ENCODE measurements at regions not wholly inside any gene's neighbourhood (a gene's known extent, or its start where the extent isn't known, plus 50 kb on each side); places are given as distances from the start of the nearest gene placed in this dataset.
A peak's percentile ranks its signal among the peaks of the same experiment; 100 is the strongest.
"Not testable (repeated sequence)": the region's sequence is repeated elsewhere in the genome, so short reads cannot be mapped to it uniquely, and the experiment has no call there.

- Histone ChIP-seq H3K27ac (no peak overlapping the region), H3K36me3 (no peaks in the 10 kb centered on the region), H3K9me3 (ENCODE audit: low read depth) (no peaks in the 10 kb centered on the region), H3K4me1 (ENCODE audit: low read depth) (no peaks in the 10 kb centered on the region), H3K4me3 (no peak overlapping the region), H3K27me3 (no peaks in the 10 kb centered on the region)
- peak in 1 of 2 donors; percentile 43 for DNase-seq (ENCODE audit: low read depth in 1 of 2, low spot score in 1 of 2)
- TF ChIP-seq, protein P1, sequence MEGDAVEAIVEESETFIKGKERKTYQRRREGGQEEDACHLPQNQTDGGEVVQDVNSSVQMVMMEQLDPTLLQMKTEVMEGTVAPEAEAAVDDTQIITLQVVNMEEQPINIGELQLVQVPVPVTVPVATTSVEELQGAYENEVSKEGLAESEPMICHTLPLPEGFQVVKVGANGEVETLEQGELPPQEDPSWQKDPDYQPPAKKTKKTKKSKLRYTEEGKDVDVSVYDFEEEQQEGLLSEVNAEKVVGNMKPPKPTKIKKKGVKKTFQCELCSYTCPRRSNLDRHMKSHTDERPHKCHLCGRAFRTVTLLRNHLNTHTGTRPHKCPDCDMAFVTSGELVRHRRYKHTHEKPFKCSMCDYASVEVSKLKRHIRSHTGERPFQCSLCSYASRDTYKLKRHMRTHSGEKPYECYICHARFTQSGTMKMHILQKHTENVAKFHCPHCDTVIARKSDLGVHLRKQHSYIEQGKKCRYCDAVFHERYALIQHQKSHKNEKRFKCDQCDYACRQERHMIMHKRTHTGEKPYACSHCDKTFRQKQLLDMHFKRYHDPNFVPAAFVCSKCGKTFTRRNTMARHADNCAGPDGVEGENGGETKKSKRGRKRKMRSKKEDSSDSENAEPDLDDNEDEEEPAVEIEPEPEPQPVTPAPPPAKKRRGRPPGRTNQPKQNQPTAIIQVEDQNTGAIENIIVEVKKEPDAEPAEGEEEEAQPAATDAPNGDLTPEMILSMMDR (IDR thresholded peaks at IDR 0.05; ENCODE audit: low read depth, low read length), result no peak
Measured at GRCh38 chr5:60538955-60539866, 160.8 kb downstream of the DEPDC1B start.

- H3K27ac ChIP-seq, result no peak overlapping the region
- no peaks in the 10 kb centered on the region for H3K9me3 ChIP-seq (ENCODE audit: low read depth)
- no peak overlapping the region for H3K4me3 ChIP-seq
- no peak for DNase-seq (ENCODE audit: low read depth in 1 of 2, low spot score in 1 of 2)
- H3K36me3 ChIP-seq, result no peaks in the 10 kb centered on the region
- no peaks in the 10 kb centered on the region for H3K27me3 ChIP-seq
- TF ChIP-seq, protein P1 (IDR thresholded peaks at IDR 0.05; ENCODE audit: low read depth, low read length), result no peak
- no peaks in the 10 kb centered on the region for H3K4me1 ChIP-seq (ENCODE audit: low read depth)
Measured at GRCh38 chr5:60538426-60538825, 161.5 kb downstream of the DEPDC1B start.

DNA sequence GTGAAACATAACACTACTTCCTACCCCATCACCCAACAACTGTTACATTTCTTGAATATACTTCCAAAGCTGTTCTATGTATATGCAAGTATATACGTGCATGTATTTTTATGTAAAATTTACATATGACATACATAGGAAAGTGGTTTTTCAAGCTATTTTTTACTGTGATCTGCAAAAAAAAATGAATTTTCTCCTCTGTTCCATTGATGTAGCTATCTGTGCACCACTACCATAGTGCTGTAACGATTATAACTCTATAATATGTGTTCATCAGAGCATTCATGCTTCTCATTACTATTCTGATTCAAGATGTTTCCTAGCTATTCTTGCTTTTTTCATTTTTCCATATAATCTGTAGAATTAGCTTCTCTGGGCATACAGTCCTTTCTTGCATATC is 164.0 kb downstream of the DEPDC1B start:
- Histone ChIP-seq H3K27me3 (no peaks in the 10 kb centered on the region), H3K27ac (no peak overlapping the region), H3K4me3 (no peak overlapping the region), H3K9me3 (ENCODE audit: low read depth) (no peaks in the 10 kb centered on the region), H3K4me1 (ENCODE audit: low read depth) (no peaks in the 10 kb centered on the region), H3K36me3 (no peaks in the 10 kb centered on the region)
- TF ChIP-seq, protein P1 (IDR thresholded peaks at IDR 0.05; ENCODE audit: low read depth, low read length), result no peak
- DNase-seq (ENCODE audit: low read depth in 1 of 2, low spot score in 1 of 2), result no peak

GRCh38 chr5:60535198-60535597 is 164.8 kb downstream of the DEPDC1B start:
- TF ChIP-seq, protein P1 (IDR thresholded peaks at IDR 0.05; ENCODE audit: low read depth, low read length), result no peak
- no peak overlapping the region for H3K27ac ChIP-seq
- no peaks in the 10 kb centered on the region for H3K27me3 ChIP-seq
- no peak for DNase-seq (ENCODE audit: low read depth in 1 of 2, low spot score in 1 of 2)
- H3K36me3 ChIP-seq, result no peaks in the 10 kb centered on the region
- no peaks in the 10 kb centered on the region for H3K9me3 ChIP-seq (ENCODE audit: low read depth)
- H3K4me3 ChIP-seq, result no peak overlapping the region
- no peaks in the 10 kb centered on the region for H3K4me1 ChIP-seq (ENCODE audit: low read depth)

DNA sequence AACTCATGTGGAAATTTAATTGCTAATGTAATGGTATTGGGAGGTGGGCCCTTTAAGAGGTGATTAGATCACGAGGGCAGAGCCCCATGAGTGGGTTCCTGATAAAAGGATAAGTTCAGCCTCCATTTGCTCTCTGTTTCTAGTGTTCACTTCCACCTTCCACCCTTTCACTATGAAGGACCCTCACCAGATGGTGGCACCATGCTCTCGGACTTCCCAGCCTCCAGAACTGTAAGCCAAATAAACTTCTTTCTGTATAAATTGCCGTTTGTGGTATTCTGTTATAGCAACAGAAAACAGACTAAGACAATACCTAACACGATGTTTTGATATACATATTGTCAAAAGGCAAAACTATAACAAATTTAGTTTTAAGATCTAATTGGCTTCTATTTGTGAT is 166.2 kb downstream of the DEPDC1B start:
- DNase-seq (ENCODE audit: low read depth in 1 of 2, low spot score in 1 of 2), result no peak
- no peaks in the 10 kb centered on the region for H3K36me3 ChIP-seq
- H3K27ac ChIP-seq, result no peak overlapping the region
- H3K9me3 ChIP-seq (ENCODE audit: low read depth), result no peaks in the 10 kb centered on the region
- H3K27me3 ChIP-seq, result no peaks in the 10 kb centered on the region
- TF ChIP-seq, protein P1 (IDR thresholded peaks at IDR 0.05; ENCODE audit: low read depth, low read length), result no peak
- no peak overlapping the region for H3K4me3 ChIP-seq
- no peaks in the 10 kb centered on the region for H3K4me1 ChIP-seq (ENCODE audit: low read depth)

GRCh38 chr5:60532796-60533195 is 167.2 kb downstream of the DEPDC1B start:
- H3K27me3 ChIP-seq; DNase-seq (ENCODE audit: low read depth in 1 of 2, low spot score in 1 of 2); H3K9me3 ChIP-seq (ENCODE audit: low read depth); H3K36me3 ChIP-seq; H3K4me3 ChIP-seq; H3K27ac ChIP-seq; H3K4me1 ChIP-seq (ENCODE audit: low read depth): not testable (repeated sequence)

DNA sequence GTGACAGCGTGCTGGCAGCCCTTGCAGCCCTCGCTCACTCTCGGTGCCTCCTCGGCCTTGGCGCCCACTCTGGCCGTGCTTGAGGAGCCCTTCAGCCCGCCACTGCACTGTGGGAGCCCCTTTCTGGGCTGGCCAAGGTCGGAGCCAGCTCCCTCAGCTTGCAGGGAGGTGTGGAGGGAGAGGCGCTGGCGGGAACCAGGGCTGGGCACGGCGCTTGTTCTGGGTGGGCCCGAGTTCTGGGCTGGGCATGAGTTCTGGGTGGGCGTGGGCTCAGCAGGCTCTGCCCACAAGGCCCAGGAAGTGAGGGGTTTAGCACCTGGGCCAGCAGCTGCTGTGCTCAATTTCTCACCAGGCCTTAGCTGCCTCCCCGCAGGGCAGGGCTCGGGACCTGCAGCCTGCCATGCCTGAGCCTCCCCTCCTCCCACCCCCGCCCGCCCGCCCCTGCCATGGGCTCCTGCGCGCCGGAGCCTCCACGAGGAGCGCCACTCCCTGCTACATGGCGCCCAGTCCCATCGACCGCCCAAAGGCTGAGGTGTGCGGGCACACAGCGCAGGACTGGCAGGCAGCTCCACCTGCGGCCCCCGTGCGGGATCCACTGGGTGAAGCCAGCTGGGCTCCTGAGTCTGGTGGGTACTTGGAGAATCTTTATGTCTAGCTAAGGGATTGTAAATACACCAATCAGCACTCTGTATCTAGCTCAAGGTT is 169.7 kb downstream of the DEPDC1B start:
- H3K4me1 ChIP-seq (ENCODE audit: low read depth); H3K36me3 ChIP-seq; H3K4me3 ChIP-seq; H3K27me3 ChIP-seq; H3K27ac ChIP-seq; DNase-seq (ENCODE audit: low read depth in 1 of 2, low spot score in 1 of 2); H3K9me3 ChIP-seq (ENCODE audit: low read depth): not testable (repeated sequence)

Data from cardiac muscle cell (in vitro differentiated cells and primary cell).